GM19240 (cell line): ENCODE measurements at regions not wholly inside any gene's neighbourhood (a gene's known extent, or its start where the extent isn't known, plus 50 kb on each side); places are given as distances from the start of the nearest gene placed in this dataset.

ENCODE experiments used
- DNase-seq: peaks from one replicate; pipeline ENCODE4 v3.0.0; 2011; ENCODE audit warnings: low spot score; ENCODE audit not compliant: insufficient read length

DNA sequence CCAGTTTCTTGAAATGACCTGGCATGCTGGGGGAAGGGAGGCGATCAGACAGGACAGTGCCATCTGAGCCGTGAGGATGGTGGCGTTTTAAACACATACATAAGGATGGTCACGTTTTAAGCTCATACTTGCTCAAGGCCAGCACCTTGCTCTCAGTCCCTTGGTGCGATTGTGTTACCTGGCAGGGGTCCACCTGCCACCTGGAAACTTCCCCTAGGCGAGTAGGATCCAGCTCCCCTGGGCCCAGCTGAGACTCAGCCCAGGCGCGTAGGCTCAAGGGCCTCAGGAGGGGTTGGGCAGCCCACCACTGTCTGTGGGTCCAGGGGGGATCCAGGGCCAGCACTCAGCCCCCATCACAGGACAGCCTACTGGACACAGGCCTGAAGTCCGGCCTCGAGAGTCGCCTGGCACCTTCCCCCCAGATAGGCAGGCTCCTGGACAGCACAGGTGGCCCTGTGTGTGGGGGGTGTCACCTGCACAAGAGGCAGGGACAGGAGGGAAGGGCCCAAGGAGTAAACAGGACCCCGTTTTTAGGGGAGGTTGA is 185.8 kb downstream of the BRD1 start:
- no peak for DNase-seq

DNA sequence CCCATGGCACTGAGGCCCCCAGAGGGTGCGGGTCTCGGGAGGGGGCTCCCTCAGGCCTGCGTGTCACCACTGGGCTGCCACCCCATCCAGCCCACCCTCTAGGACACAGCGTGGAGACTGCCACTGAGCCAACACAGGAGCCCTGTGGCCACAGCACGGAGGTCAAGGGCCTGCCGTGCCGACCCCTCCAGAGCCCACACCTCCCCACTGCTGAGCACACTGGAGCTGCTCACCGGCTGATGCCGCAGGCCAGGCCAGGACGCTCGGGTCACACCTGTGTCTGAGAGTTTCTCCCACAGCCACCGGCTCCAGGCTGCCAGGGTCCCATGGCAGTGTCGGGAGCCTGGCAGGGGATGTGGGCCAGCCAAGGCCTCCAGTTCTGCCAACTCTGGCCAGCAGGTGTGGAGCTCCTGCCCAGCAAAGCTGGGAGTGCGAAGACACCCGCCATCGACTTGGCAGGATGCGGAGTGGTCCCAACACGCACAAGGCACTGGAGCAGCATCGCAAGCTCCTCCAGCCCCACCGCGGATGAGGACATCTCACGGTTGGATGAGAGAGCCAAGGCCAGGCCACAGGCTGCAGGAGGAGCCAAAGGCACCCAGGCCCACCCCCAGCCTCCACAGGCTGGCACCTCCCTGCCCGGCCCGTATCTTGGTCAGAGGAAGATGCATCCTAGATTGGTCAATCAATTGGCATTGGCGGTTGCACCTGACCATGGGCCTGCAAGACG is 187.1 kb downstream of the BRD1 start:
- no peak for DNase-seq

- DNase-seq = no peak
Measured at GRCh38 chr22:49639956-49640355, 187.7 kb downstream of the BRD1 start.

DNA sequence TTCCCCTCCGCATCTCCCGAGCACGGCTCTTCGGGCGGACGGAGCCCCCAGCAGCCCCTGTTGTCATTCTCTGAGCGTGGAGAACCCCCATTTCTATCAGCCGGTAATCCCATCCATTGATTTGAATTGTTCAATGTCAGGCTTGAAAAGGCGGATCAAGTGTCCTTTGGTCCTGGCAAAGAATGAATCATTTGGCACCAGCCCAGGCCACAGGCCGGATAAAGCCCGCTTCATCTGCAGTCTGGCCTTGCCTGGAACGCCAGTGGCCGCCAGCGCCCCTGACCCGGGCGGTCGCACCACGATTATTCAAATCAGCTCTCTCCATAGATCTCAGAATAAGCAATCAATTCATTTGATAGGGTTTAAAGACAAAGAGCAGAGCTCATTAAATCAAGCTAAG is 188.9 kb downstream of the BRD1 start:
- no peak for DNase-seq

GRCh38 chr22:49638001-49638400 is 189.7 kb downstream of the BRD1 start:
- no peak for DNase-seq

- DNase-seq = no peak
Measured at GRCh38 chr22:49637255-49637760, 190.4 kb downstream of the BRD1 start.

- DNase-seq = no peak
Measured at GRCh38 chr22:49636649-49637048, 191.0 kb downstream of the BRD1 start.

DNA sequence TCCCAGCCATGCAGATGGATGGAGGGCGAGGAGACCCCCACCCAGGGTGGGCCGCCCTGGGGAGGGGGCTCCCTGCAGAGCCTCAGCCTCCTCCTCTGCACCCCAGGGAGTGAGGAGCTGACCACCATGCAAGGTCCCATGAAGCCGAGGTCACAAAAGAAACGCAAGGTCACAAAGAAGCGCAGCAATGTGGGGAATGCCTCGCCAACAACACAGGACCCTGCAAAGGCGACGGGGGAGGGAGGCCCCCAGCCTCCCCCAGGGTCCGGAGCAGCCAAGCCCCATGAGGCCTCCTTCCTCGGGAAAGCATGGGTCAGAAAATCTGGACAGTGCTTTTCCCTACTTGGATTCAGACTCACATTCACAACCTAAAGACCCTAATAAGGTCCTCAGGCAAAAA is 191.5 kb downstream of the BRD1 start:
- no peak for DNase-seq

- no peak for DNase-seq
Measured at GRCh38 chr22:49634006-49634772, 193.5 kb downstream of the BRD1 start.

DNA sequence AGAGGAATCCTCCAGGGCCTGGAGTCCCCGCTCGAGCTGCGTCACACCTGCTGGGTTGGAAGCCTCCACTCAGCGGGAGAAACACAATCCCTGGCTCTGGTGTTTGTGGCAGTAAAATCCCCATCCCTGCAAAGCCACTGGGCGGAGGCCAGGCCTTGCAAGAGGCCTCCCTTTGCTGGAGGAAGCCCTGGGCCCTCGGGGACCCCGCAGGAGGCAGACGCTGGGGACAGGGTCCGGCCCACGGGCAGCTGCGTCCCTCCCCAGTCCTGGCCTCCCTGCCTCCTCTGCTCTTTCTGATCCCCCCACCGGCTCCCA is 194.7 kb downstream of the BRD1 start:
- DNase-seq = no peak

DNA sequence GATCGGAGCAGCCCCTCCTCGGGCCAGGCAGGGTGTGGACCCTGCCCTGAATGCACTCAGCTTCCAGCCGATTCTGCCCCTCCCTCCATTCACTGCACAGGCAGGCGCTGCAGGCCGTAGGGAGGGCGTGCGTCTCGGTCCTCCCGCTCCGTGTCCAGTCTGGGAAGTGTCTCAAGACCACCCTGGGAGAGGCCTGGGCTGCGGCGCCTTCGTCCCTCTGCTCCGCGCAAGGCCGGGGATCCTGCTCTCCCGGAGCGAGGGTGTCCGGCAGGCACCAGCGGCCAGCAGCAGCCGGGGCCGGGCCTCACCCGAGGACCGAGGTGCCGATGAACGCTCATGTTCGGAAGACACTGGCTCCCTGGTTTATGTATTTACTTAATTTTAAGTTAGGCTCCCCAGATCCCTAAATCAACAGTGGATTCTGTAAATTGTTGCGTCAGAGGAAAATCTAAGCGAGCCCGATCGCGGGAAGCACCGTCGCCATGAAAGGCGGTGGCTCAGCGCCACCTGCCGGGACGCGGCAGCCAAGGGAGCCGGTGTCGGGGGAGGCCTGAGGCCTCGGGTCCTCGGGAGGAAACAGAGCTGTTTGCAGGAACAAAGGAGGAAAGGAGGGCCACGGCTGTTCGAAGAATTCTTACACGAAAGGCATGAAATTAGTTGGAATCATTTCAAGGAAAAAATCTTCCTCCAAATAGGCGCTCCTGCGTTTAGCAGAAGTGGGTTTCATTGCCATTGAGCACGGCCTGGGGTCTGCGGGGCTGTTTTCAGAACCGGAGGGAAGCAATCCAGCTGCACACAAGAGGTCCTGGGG is 195.3 kb downstream of the BRD1 start:
- DNase-seq = no peak

GRCh38 chr22:49630448-49630946 is 197.2 kb downstream of the BRD1 start:
- no peak for DNase-seq

DNA sequence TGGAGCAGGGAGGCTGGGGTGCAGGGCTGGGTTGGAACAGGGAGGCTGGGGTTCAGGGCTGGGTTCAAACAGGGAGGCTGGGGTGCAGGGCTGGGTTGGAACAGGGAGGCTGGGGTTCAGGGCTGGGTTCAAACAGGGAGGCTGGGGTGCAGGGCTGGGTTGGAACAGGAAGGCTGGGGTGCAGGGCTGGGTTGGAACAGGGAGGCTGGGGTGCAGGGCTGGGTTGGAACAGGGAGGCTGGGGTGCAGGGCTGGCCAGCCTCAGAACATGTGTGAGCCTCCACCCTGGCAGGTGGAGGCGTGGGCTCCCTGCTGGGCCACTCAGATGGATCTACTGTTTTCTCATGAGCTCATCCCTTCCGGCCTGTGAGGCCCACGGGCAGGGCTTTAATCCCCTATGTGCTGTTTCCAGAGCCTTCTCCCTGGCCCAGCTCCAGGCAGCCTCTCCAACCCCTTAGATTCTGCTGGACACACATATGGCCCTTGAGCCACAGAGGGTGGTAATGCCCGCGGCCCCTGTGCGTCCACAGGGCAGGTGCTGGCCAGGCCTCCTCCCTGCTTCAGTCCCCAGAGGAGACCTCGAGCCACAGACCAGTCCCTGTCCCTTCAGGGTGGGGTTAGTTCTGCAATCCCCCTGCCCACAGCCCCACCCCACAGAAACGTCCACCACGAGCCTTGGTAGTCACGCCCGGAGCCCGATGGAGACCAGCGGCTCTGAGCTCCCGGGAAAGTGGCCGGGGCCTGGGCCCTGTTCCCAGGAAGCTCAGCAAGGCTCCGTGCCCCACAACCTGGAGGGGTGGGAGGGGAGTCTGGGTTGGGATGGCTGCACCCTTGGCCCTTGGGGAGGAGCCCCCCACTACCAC is 197.9 kb downstream of the BRD1 start:
- no peak for DNase-seq

DNA sequence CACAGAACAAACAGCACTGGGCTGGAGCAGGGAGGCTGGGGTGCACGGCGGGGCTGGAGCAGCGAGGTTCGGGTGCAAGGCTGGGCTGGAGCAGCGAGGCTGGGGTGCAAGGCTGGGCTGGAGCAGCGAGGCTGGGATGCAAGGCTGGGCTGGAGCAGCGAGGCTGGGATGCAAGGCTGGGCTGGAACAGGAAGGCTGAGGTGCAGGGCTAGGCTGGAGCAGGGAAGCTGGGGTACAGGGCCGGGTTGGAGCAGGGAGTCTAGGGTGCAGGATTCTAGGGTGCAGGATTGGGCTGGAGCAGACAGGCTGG is 198.5 kb downstream of the BRD1 start:
- no peak for DNase-seq

DNA sequence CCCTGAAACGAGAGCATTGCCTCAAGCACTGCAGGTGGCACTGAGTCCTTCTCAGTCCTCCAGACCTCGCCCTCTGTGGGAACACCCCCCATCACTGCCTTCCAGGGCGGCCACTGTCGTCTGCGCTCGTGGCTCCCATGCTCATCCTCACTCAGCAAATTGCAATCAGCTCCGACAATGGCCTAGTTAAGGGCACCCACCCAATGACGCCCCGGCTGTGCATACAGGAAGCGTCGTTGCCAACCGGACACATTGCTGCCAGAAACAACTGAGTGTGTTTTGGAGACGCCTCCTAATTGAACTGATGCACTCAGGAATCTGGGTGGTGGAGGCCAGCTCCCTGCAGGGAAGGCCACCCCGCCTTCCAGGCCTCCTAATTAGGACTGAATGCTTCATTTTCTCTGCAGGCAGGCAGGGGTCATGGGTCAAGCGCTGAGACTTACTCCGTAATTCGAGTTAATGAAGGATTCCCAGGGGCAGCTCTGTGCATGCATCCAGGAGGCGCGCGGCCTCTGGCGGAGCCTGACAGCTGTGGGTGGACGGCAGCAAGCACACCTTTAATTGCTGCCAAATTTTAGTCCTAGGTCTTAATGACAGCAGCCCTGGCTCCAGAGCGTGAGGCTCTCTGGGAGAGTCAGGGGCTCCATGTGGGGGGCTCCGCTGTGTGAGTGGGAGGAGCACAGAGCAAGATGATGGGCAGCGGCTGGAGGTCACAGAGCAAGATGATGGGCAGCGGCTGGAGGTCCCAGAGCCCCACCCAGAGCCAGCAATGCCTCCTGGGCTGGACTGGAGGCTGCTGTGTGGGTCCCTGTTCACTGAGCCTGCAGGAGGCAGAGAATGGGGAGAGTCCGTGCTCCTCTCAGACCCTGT is 199.0 kb downstream of the BRD1 start:
- DNase-seq = no peak

DNA sequence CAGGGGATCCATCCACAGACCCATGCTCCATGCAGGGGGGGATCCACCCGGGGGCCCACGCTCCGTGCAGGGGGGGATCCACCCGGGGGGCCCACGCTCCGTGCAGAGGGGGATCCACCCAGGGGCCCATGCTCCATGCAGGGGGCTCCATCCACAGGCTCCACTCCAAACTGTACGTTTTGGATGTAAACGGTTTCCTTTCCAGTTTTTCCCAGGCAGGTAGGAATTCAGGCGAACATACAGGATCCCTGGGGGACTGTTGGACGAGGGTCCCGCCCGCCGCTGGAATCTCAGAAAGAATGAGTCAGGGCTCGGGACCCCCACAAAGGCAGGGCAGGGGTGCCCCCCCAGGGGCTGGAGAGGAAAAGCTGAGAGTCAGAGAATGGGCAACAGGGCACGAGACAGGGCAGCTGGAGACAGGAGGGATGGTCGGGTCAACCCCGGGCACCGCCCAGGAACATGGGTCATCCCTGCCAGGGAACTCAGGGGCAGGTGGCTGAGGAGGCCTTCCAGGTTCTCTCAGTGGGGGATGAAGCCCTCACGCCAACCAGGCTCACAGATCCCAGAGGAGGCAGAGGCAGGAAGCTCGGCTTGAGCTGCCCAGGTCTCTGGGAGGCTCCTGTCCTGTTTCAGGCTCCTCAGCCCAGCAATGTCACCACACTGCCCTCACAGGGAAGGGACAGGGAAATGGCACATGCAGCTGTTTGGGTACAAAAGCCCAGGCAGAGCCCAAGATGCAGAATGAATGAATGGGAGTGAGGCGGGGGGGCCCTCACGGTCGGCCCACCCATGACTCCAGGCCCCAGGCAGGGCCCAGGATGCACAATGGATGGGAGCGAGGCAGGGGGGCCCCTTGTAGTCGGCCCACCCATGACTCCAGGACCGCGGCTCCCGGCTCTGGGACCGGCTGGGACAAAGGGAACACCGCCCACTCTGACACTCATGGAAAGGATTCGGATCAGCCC is 200.2 kb downstream of the BRD1 start:
- DNase-seq = no peak

DNA sequence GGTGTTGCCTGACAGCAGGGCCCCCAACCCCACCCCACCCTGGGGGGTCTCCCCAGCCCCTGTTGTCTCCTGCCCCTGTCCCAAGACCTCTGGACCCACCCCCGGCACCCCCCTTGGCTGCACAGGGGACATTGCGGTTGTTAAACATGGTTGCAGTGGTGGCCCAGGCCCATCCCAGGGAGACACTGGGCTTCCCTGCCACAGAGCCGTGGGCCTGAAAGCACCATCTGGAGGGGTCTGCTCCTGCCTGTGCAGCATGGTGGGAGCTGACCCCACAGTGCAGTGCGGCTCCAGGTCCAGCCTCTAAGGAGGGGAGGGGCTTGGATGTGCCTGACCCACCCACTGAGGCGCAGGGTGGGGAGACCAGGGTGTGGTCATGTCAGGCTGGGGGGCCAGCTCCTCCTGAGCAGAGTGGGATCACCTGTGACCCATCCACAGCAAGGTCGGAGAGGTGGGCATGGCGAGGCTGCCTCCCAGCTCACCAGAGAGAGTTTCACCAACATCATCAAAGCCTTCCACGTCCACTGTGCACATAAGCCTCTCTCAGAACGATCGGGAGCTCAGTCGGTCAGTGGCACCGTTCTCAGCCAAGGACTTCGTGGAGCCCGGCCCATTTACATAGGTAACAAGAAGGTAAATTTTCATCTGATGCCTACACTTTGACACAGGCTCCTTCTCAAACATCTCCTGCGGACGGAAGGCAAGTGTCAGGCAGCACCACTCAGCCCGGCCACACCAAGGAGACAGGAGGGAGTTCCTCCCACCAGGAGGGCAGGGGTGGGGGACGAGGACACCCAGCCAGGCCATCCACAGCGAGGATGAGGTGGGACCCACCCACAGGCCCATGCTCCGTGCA is 201.1 kb downstream of the BRD1 start:
- no peak for DNase-seq
